Right cardiac atrium (tissue), 5 donors: ENCODE measurements at regions not wholly inside any gene's neighbourhood (a gene's known extent, or its start where the extent isn't known, plus 50 kb on each side); places are given as distances from the start of the nearest gene placed in this dataset.
"Not testable (repeated sequence)": the region's sequence is repeated elsewhere in the genome, so short reads cannot be mapped to it uniquely, and the experiment has no call there.

Experiments used
- ATAC-seq, 2 donors: fragments of 200-7000 bp; cut with Tn5 transposase; one replicate each; pipeline versions ENCODE4 v1.8.0 to v1.9.1; 2020; ENCODE audit warnings: moderate library complexity in 2 of 2, mild to moderate bottlenecking in 1 of 2
- DNase-seq, 3 donors: peaks; one replicate each; pipeline ENCODE4 v3.0.0-alpha.2; 2020
- H3K27ac ChIP-seq: one replicate; pipeline ENCODE4 v1.5.1; 2013; ENCODE audit warnings: mild to moderate bottlenecking, low read length, control low read depth, moderate library complexity
- H3K27me3 ChIP-seq: one replicate; pipeline ENCODE4 v1.6.1; 2013; ENCODE audit not compliant: control insufficient read depth, insufficient read depth
- H3K4me1 ChIP-seq: one replicate; pipeline ENCODE4 v1.6.1; 2013; ENCODE audit warnings: low read length; ENCODE audit not compliant: control insufficient read depth, insufficient read depth
- H3K4me3 ChIP-seq: one replicate; pipeline ENCODE4 v1.5.1; 2013; ENCODE audit warnings: low read length, control low read depth
- H3K9me3 ChIP-seq: one replicate; pipeline ENCODE4 v1.6.1; 2013; ENCODE audit warnings: low read length; ENCODE audit not compliant: control insufficient read depth
- WGBS: extraction: QIAGEN DNeasy Blood & Tissue Kit; methylation state at CpG from one replicate; pipeline ENCODE4 v1.1.7; 2013; 5-methylcytosine and 5-hydroxymethylcytosine counted together
- intact Hi-C, 4 donors: fragments of 100-400 bp; cut with DNase I; formaldehyde crosslinking; loops; one replicate each; pipeline versions ENCODE4 v1.11.0 to v1.14.0; 2022 to 2023
- donor health status: healthy with polysubstance abuse.
- donor health status: DM: no; HTN: yes; CAD: no.
- donor health status: DM: no; HTN: no; CAD: no.
- donor health status: DM: no; HTN: yes; CAD: no; lungs with severe emphysema.
- donor health status: DM: yes; HTN: yes; CAD: no.

GRCh38 chr1:14404862-14405301, 193.6 kb upstream of the KAZN start:
- intact Hi-C loops: no loop called here
- H3K4me3 ChIP-seq: no peak overlapping the region
- ATAC-seq: no peak
- no peak for DNase-seq
- no peaks in the 10 kb centered on the region for H3K27me3 ChIP-seq
- no peak overlapping the region for H3K27ac ChIP-seq
- H3K9me3 ChIP-seq: no peaks in the 10 kb centered on the region
- no peaks in the 10 kb centered on the region for H3K4me1 ChIP-seq
- WGBS: 19% methylated on average over 1 of the region's 1 CpG

GRCh38 chr1:14412235-14412634, 186.2 kb upstream of the KAZN start:
- Histone ChIP-seq H3K9me3 (no peaks in the 10 kb centered on the region), H3K27me3 (no peaks in the 10 kb centered on the region), H3K4me1 (no peaks in the 10 kb centered on the region), H3K4me3 (no peak overlapping the region), H3K27ac (no peak overlapping the region)
- intact Hi-C loops: no loop called here
- ATAC-seq (no peak), DNase-seq (no peak)

GRCh38 chr1:14413819-14414490, 184.5 kb upstream of the KAZN start:
- 54% methylated on average over 5 of the region's 5 CpGs for WGBS
- Histone ChIP-seq H3K27me3 (no peaks in the 10 kb centered on the region), H3K27ac (no peak overlapping the region), H3K9me3 (no peaks in the 10 kb centered on the region), H3K4me1 (no peaks in the 10 kb centered on the region), H3K4me3 (no peak overlapping the region)
- intact Hi-C loops: no loop called here
- DNase-seq (no peak), ATAC-seq (no peak)

- H3K4me3 ChIP-seq: no peak overlapping the region
- intact Hi-C loops: no loop called here
- 55% methylated on average over 3 of the region's 3 CpGs for WGBS
Observed at GRCh38 chr1:14415396-14415795, 183.1 kb upstream of the KAZN start.

GRCh38 chr1:14419778-14420218, 178.7 kb upstream of the KAZN start:
- ATAC-seq, H3K4me1 ChIP-seq, H3K27ac ChIP-seq, H3K27me3 ChIP-seq, H3K4me3 ChIP-seq, DNase-seq, H3K9me3 ChIP-seq, intact Hi-C loops: not testable (repeated sequence)
- 92% methylated on average over 15 of the region's 15 CpGs for WGBS

More at GRCh38 chr1:14415396-14415795, 183.1 kb upstream of the KAZN start:
- no peak for ATAC-seq
- DNase-seq: no peak
- Histone ChIP-seq H3K4me1 (no peaks in the 10 kb centered on the region), H3K27ac (no peak overlapping the region), H3K9me3 (no peaks in the 10 kb centered on the region), H3K27me3 (no peaks in the 10 kb centered on the region)

GRCh38 chr1:14420686-14421085, 177.8 kb upstream of the KAZN start:
- 94% methylated on average over 26 of the region's 26 CpGs for WGBS

GRCh38 chr1:14421295-14421976, 177.0 kb upstream of the KAZN start:
- intact Hi-C loops: no loop called here
- WGBS: 90% methylated on average over 5 of the region's 5 CpGs

More at GRCh38 chr1:14420686-14421085, 177.8 kb upstream of the KAZN start:
- DNase-seq (no peak), ATAC-seq (no peak)
- Histone ChIP-seq H3K4me3 (no peak overlapping the region), H3K27ac (no peak overlapping the region), H3K4me1 (no peaks in the 10 kb centered on the region), H3K9me3 (no peaks in the 10 kb centered on the region), H3K27me3 (no peaks in the 10 kb centered on the region)
- intact Hi-C loops: no loop called here

GRCh38 chr1:14421977-14422609, 176.4 kb upstream of the KAZN start:
- no peak for DNase-seq
- ATAC-seq: no peak
- H3K9me3 ChIP-seq: no peaks in the 10 kb centered on the region
- H3K27ac ChIP-seq: no peak overlapping the region
- no peaks in the 10 kb centered on the region for H3K4me1 ChIP-seq
- intact Hi-C loops: no loop called here
- WGBS: 78% methylated on average over 9 of the region's 9 CpGs
- no peaks in the 10 kb centered on the region for H3K27me3 ChIP-seq
- no peak overlapping the region for H3K4me3 ChIP-seq

More at GRCh38 chr1:14421295-14421976, 177.0 kb upstream of the KAZN start:
- no peaks in the 10 kb centered on the region for H3K9me3 ChIP-seq
- H3K4me3 ChIP-seq: no peak overlapping the region
- H3K27me3 ChIP-seq: no peaks in the 10 kb centered on the region
- ATAC-seq (no peak), DNase-seq (no peak)
- no peaks in the 10 kb centered on the region for H3K4me1 ChIP-seq
- no peak overlapping the region for H3K27ac ChIP-seq

GRCh38 chr1:14424325-14425002, 174.0 kb upstream of the KAZN start:
- H3K27ac ChIP-seq: no peak overlapping the region
- intact Hi-C loops: no loop called here
- 84% methylated on average over 9 of the region's 9 CpGs for WGBS
- H3K4me1 ChIP-seq: no peaks in the 10 kb centered on the region
- H3K9me3 ChIP-seq: no peaks in the 10 kb centered on the region
- ATAC-seq (no peak), DNase-seq (no peak)
- H3K4me3 ChIP-seq: no peak overlapping the region
- H3K27me3 ChIP-seq: no peaks in the 10 kb centered on the region

GRCh38 chr1:14426854-14427253, 171.6 kb upstream of the KAZN start:
- no peaks in the 10 kb centered on the region for H3K4me1 ChIP-seq
- ATAC-seq: no peak
- H3K27me3 ChIP-seq: no peaks in the 10 kb centered on the region
- H3K27ac ChIP-seq: no peak overlapping the region
- H3K4me3 ChIP-seq: no peak overlapping the region
- H3K9me3 ChIP-seq: no peaks in the 10 kb centered on the region
- no peak for DNase-seq
- intact Hi-C loops: no loop called here
- 90% methylated on average over 2 of the region's 2 CpGs for WGBS

GRCh38 chr1:14429577-14429976, 168.9 kb upstream of the KAZN start:
- Histone ChIP-seq H3K4me1 (no peaks in the 10 kb centered on the region), H3K4me3 (no peak overlapping the region), H3K27ac (no peak overlapping the region), H3K9me3 (no peaks in the 10 kb centered on the region), H3K27me3 (no peaks in the 10 kb centered on the region)
- no peak for DNase-seq
- 89% methylated on average over 9 of the region's 9 CpGs for whole genome bisulfite sequencing
- intact Hi-C loops: no loop called here
- ATAC-seq: no peak
